GM04504 (cell line): ENCODE measurements at regions not wholly inside any gene's neighbourhood (a gene's known extent, or its start where the extent isn't known, plus 50 kb on each side); places are given as distances from the start of the nearest gene placed in this dataset.
"Not testable (repeated sequence)": the region's sequence is repeated elsewhere in the genome, so short reads cannot be mapped to it uniquely, and the experiment has no call there.

Experiments
- DNase-seq: peaks from one replicate; pipeline ENCODE4 v3.0.0-alpha.2; 2012; ENCODE audit warnings: low read depth

- DNase-seq, result no peak
These were observed 253.9 kb downstream of the AGTPBP1 start for GRCh38 chr9:85487872-85488271.

DNA sequence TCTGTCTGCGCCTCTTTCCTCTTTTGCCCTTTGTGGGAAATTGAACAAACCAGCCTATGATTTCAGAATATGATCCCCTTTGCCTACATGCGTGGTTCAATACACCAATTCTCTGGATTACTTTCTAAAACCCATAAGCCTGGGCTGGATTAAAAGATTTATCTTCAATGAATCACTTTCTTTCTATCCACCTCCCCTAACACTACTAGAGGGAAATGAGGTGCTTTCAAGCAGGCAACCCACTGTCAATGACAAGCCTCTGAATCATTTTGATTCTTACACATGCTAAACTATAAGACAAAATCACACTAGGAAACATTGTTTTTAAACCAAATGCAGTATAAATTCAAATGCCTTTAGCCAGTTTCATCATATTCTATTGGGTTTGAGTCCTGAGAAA, 257.5 kb downstream of the AGTPBP1 start:
- DNase-seq, result no peak

- no peak for DNase-seq
These were observed 258.5 kb downstream of the AGTPBP1 start for GRCh38 chr9:85483208-85483607.

- DNase-seq, result no peak
These were observed 262.4 kb downstream of the AGTPBP1 start for GRCh38 chr9:85479305-85479704.

DNA sequence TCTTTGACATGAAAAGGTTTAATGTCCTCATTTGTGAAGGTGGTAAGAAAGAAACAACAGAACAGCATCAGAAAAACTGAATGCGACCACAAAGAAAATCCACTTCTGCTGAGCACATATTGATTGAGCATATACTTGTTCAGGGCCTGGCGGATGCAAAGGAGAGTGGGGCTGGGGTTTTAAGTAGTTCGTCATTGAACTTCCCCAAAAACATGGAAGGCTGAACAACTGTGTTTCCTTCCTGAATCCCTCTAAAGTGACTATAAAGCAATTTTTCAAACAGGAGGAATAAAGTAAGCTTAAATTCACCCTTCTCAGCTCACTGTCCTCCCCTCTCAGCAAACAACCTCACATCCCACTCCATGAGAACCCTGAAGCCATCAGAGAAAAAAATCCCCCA, 262.9 kb downstream of the AGTPBP1 start:
- no peak for DNase-seq

- DNase-seq, result not testable (repeated sequence)
These were observed 266.9 kb downstream of the AGTPBP1 start for GRCh38 chr9:85474896-85475295.

GRCh38 chr9:85471791-85472190, 270.0 kb downstream of the AGTPBP1 start:
- DNase-seq, result no peak

DNA sequence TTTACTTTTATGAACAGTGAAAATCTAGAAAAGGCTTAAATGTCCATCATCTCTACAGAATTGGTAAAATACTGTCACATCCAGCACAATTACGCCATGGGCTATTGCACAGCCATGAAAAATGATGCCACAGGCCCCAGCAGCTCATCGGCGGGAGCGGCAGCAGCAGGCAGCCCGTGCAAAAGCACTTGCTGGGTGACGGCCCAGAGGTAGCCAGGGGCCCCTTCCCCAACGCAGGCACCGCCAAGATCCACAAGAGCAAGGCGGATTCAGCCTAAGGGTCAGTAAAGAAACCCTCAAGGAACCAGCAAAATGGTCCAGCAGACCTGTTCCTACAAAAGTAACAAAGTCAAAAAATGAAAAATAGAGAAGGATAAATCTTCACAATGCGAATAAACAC, 272.7 kb downstream of the AGTPBP1 start:
- DNase-seq, result no peak

- DNase-seq, result no peak
These were observed 274.9 kb downstream of the AGTPBP1 start for GRCh38 chr9:85466834-85467233.

GRCh38 chr9:85458114-85458864, 283.5 kb downstream of the AGTPBP1 start:
- not testable (repeated sequence) for DNase-seq

DNA sequence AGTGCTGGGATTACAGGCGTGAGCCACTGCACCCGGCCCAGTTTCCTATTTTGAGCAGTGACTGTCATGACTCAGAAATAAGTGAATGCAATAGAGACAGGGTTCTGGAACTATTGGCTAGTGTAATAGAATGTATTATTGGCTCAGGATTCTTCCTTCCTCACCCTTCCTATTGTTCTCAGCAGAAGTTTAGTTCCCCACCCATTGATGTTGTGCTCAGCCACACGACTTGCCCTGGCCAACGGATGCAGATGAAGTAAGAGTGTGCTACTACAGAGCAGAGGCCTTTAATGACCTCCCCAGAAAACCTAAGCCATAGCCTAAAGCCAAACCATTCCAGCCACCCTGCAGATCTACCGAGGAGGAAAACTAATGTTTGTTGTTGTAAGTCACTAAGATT, 287.9 kb downstream of the AGTPBP1 start:
- no peak for DNase-seq

- no peak for DNase-seq
These were observed 288.9 kb downstream of the AGTPBP1 start for GRCh38 chr9:85452841-85453240.

DNA sequence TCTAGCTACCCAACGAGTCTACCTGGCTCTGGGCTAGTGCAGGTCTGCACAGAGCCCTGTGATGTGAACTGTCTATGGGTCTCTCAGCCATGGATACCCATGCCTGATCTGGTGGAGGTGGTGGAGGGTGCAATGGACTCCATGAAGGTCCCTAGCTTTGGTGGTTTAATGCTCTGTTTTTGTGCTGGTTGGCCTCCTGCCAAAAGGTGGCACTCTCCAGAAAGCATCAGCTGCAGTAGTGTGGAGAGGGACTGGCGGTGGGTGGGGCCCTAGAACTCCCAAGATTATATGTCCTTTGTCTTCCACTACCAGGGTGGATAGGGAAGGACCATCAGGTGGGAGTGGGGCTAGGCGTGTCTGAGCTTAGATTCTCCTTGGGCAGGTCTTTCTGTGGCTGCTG, 290.1 kb downstream of the AGTPBP1 start:
- no peak for DNase-seq

- DNase-seq, result no peak
These were observed 295.9 kb downstream of the AGTPBP1 start for GRCh38 chr9:85445887-85446286.

GRCh38 chr9:85444243-85444642, 297.5 kb downstream of the AGTPBP1 start:
- no peak for DNase-seq

- no peak for DNase-seq
These were observed 298.6 kb downstream of the AGTPBP1 start for GRCh38 chr9:85443190-85443598.

GRCh38 chr9:85439791-85440190, 302.0 kb downstream of the AGTPBP1 start:
- DNase-seq, result no peak

DNA sequence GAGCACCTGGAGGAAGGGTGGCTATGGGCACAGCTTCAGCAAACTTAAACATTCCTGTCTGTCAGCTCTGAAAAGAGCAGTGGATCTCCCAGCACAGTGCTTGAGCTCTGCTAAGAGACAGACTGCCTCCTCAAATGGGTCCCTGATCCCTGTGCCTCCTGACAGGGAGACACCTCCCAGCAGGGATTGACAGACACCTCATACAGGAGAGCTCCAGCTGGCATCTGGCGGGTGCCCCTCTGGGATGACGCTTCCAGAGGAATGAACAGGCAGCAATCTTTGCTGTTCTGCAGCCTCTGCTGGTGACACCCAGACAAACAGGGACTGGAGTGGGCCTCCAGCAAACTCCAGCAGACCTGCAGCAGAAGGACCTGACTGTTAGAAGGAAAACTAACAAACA, 307.8 kb downstream of the AGTPBP1 start:
- DNase-seq, result not testable (repeated sequence)

DNA sequence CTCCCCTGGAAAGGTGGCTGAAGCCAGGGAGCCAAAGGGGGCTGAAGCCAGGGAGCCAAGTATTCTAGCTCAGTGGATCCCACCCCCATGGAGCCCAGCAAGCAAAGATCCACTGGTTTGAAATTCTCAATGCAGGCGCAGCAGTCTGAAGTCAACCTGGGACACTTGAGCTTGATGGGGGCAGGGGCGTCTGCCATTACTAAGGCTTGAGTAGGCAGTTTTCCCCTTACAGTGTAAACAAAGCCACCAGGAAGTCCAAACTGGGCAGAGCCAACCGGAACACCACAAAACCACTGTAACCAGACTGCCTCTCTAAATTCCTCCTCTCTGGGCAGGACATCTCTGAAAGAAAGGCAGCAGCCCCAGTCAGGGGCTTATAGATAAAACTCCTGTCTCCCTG, 308.2 kb downstream of the AGTPBP1 start:
- not testable (repeated sequence) for DNase-seq

DNA sequence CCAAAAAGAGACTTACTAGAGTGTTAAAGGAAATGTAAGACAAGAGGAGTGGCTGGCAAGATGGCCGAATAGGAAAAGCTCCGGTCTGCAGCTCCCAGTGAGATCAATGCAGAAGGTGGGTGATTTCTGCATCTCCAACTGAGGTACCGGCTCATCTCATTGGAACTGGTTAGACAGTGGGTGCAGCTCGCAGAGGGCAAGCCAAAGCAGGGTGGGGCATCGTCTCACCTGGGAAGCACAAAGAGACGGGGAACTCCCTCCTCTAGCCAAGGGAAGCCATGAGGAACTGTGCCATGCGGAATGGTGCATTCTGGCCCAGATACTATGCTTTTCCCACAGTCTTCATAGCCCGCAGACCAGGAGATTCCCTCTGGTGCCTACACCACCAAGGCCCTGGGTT, 308.7 kb downstream of the AGTPBP1 start:
- no peak for DNase-seq

- no peak for DNase-seq
These were observed 309.2 kb downstream of the AGTPBP1 start for GRCh38 chr9:85432599-85432998.

DNA sequence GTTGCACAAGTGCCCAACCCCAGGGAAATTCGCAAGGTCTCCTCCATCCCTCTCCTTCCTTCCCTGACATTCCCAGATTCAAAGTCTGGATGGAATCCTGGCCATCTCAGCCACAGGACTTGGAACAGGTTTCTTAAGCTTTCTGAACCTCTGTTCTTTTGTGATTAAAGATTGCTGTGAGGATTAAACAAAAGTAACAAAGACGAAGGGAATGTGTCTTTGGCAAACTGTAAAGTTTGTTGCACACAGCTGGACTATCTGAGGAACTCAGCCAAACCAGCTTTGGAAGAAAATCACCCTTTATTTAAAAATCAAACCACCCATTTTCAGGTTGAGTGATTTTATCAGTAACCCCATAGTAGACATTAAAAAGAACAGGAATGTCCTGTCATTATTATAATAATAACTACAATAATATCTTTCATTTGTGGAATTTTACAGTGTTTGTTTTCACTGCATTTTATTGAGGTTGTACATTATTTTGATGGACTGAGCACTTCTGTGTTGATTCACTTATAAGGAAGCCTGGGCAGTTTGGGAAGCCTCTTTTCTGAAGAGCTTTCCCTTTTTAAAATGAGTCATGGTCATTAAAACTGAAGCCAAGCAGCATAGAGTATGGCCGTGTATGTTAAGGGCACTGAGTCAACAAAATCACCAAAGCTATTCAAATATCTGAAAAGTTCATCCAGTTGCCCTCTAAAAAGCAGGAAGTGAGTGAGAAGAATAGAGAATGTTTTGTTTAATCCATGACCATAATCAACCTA, 310.2 kb downstream of the AGTPBP1 start:
- DNase-seq, result no peak

GRCh38 chr9:85430659-85431338, 311.0 kb downstream of the AGTPBP1 start:
- DNase-seq, result no peak
